ENCODE measurements at regions not wholly inside any gene's neighbourhood (a gene's known extent, or its start where the extent isn't known, plus 50 kb on each side); places are given as distances from the start of the nearest gene placed in this dataset.
A peak's percentile ranks its signal among the peaks of the same experiment; 100 is the strongest.

- Histone ChIP-seq H3K4me1 (replicated peaks in 1 of 2) (no peaks in the 10 kb centered on the region), H3K27ac (no peak overlapping the region), H3K4me3 (no peak overlapping the region)
- ATAC-seq (replicated peaks in 6 of 8) = peak in 7 of 8 experiments; percentile 46 to 86 (median 66)
- 0 to 60% (median 40%) methylated on average over 1 to 4 of the region's 4 CpGs for WGBS, 10 experiments
- in situ Hi-C loops (cut with MboI; ENCODE audit: low pct_unique_long_range_greater_than_20kb in 2 of 9, low sequenced_read_pairs in 9 of 9, unreplicated experiment in 9 of 9) = no loop called here
Observed at GRCh38 chr3:94234177-94234788, 171.4 kb downstream of the NSUN3 start.

GRCh38 chr3:94241986-94242385, 179.1 kb downstream of the NSUN3 start:
- 0 to 97% (median 52%) methylated on average over 2 to 3 of the region's 3 CpGs; no CpG with 5 or more reads in 4 of the 10 experiments for WGBS, 10 experiments

GRCh38 chr3:94246171-94246570, 183.3 kb downstream of the NSUN3 start:
- H3K27ac ChIP-seq = no peak overlapping the region
- WGBS, 10 experiments = 8 to 100% (median 45%) methylated on average over 1 to 4 of the region's 4 CpGs; no CpG with 5 or more reads in 2 of the 10 experiments
- H3K4me3 ChIP-seq = no peak overlapping the region
- no peaks in the 10 kb centered on the region for H3K4me1 ChIP-seq (replicated peaks in 1 of 2)
- ATAC-seq (replicated peaks in 6 of 8) = no peak
- in situ Hi-C loops (cut with MboI; ENCODE audit: low pct_unique_long_range_greater_than_20kb in 2 of 9, low sequenced_read_pairs in 9 of 9, unreplicated experiment in 9 of 9) = no loop called here

More at GRCh38 chr3:94241986-94242385, 179.1 kb downstream of the NSUN3 start:
- Histone ChIP-seq H3K4me3 (no peak overlapping the region), H3K4me1 (replicated peaks in 1 of 2) (no peaks in the 10 kb centered on the region), H3K27ac (no peak overlapping the region)
- ATAC-seq (replicated peaks in 6 of 8) = no peak
- in situ Hi-C loops (cut with MboI; ENCODE audit: low pct_unique_long_range_greater_than_20kb in 2 of 9, low sequenced_read_pairs in 9 of 9, unreplicated experiment in 9 of 9) = no loop called here

- peak in 2 of 8 experiments; percentile 53 to 61 for ATAC-seq (replicated peaks in 6 of 8)
- H3K27ac ChIP-seq = no peak overlapping the region
- H3K4me3 ChIP-seq = no peak overlapping the region
- H3K4me1 ChIP-seq (replicated peaks in 1 of 2) = no peaks in the 10 kb centered on the region
- in situ Hi-C loops (cut with MboI; ENCODE audit: low pct_unique_long_range_greater_than_20kb in 2 of 9, low sequenced_read_pairs in 9 of 9, unreplicated experiment in 9 of 9) = no loop called here
- 0 to 93% (median 75%) methylated on average over 1 of the region's 1 CpG; no CpG with 5 or more reads in 2 of the 10 experiments for WGBS, 10 experiments
Observed at GRCh38 chr3:94248042-94248441, 185.2 kb downstream of the NSUN3 start.

GRCh38 chr3:94249491-94250079, 186.7 kb downstream of the NSUN3 start:
- in situ Hi-C loops (cut with MboI; ENCODE audit: low pct_unique_long_range_greater_than_20kb in 2 of 9, low sequenced_read_pairs in 9 of 9, unreplicated experiment in 9 of 9) = no loop called here
- WGBS, 10 experiments = 11 to 86% (median 48%) methylated on average over 1 to 5 of the region's 5 CpGs
- H3K4me1 ChIP-seq (replicated peaks in 1 of 2) = no peaks in the 10 kb centered on the region
- no peak overlapping the region for H3K27ac ChIP-seq
- peak in 3 of 8 experiments; percentile 83 to 86 (median 84) for ATAC-seq (replicated peaks in 6 of 8)
- H3K4me3 ChIP-seq = no peak overlapping the region

GRCh38 chr3:94251566-94251965, 188.7 kb downstream of the NSUN3 start:
- 0 to 79% (median 33%) methylated on average over 1 of the region's 1 CpG; no CpG with 5 or more reads in 2 of the 10 experiments for WGBS, 10 experiments
- Histone ChIP-seq H3K4me1 (replicated peaks in 1 of 2) (no peaks in the 10 kb centered on the region), H3K27ac (no peak overlapping the region), H3K4me3 (no peak overlapping the region)
- in situ Hi-C loops (cut with MboI; ENCODE audit: low pct_unique_long_range_greater_than_20kb in 2 of 9, low sequenced_read_pairs in 9 of 9, unreplicated experiment in 9 of 9) = no loop called here
- ATAC-seq (replicated peaks in 6 of 8) = no peak

- H3K4me3 ChIP-seq = no peak overlapping the region
- peaks cover 2 to 3% of the 10 kb centered on the region in 2 donors for H3K4me1 ChIP-seq (replicated peaks in 1 of 2)
- H3K27ac ChIP-seq = no peak overlapping the region
- WGBS, 10 experiments = 0 to 89% (median 67%) methylated on average over 1 of the region's 1 CpG; no CpG with 5 or more reads in 3 of the 10 experiments
- in situ Hi-C loops (cut with MboI; ENCODE audit: low pct_unique_long_range_greater_than_20kb in 2 of 9, low sequenced_read_pairs in 9 of 9, unreplicated experiment in 9 of 9) = no loop called here
- ATAC-seq (replicated peaks in 6 of 8) = no peak
Observed at GRCh38 chr3:94252316-94252715, 189.5 kb downstream of the NSUN3 start.

GRCh38 chr3:94256888-94257813, 194.3 kb downstream of the NSUN3 start:
- Histone ChIP-seq H3K27ac (no peak overlapping the region), H3K4me1 (replicated peaks in 1 of 2) (peaks cover 4% of the 10 kb centered on the region in 2 donors), H3K4me3 (no peak overlapping the region)
- in situ Hi-C loops (cut with MboI; ENCODE audit: low pct_unique_long_range_greater_than_20kb in 2 of 9, low sequenced_read_pairs in 9 of 9, unreplicated experiment in 9 of 9) = no loop called here
- ATAC-seq (replicated peaks in 6 of 8) = peak in 1 of 8 experiments; percentile 21
- whole genome bisulfite sequencing, 10 experiments = 0 to 81% (median 56%) methylated on average over 1 to 5 of the region's 5 CpGs

GRCh38 chr3:94258851-94259250, 196.0 kb downstream of the NSUN3 start:
- Histone ChIP-seq H3K27ac (no peak overlapping the region), H3K4me1 (replicated peaks in 1 of 2) (peaks cover 4% of the 10 kb centered on the region in 2 donors), H3K4me3 (no peak overlapping the region)
- in situ Hi-C loops (cut with MboI; ENCODE audit: low pct_unique_long_range_greater_than_20kb in 2 of 9, low sequenced_read_pairs in 9 of 9, unreplicated experiment in 9 of 9) = no loop called here
- no peak for ATAC-seq (replicated peaks in 6 of 8)

GRCh38 chr3:94259291-94259690, 196.4 kb downstream of the NSUN3 start:
- Histone ChIP-seq H3K27ac (no peak overlapping the region), H3K4me3 (no peak overlapping the region), H3K4me1 (replicated peaks in 1 of 2) (peaks cover 4% of the 10 kb centered on the region in 2 donors)
- in situ Hi-C loops (cut with MboI; ENCODE audit: low pct_unique_long_range_greater_than_20kb in 2 of 9, low sequenced_read_pairs in 9 of 9, unreplicated experiment in 9 of 9) = no loop called here
- WGBS, 10 experiments = 0 to 100% (median 40%) methylated on average over 1 of the region's 1 CpG; no CpG with 5 or more reads in 7 of the 10 experiments
- no peak for ATAC-seq (replicated peaks in 6 of 8)

GRCh38 chr3:94269763-94270162, 206.9 kb downstream of the NSUN3 start:
- no peaks in the 10 kb centered on the region for H3K4me1 ChIP-seq (replicated peaks in 1 of 2)
- H3K27ac ChIP-seq = no peak overlapping the region
- H3K4me3 ChIP-seq = no peak overlapping the region
- ATAC-seq (replicated peaks in 6 of 8) = no peak
- 29 to 100% (median 75%) methylated on average over 1 to 2 of the region's 2 CpGs; no CpG with 5 or more reads in 3 of the 10 experiments for WGBS, 10 experiments
- in situ Hi-C loops (cut with MboI; ENCODE audit: low pct_unique_long_range_greater_than_20kb in 2 of 9, low sequenced_read_pairs in 9 of 9, unreplicated experiment in 9 of 9) = no loop called here

- WGBS, 10 experiments = 25 to 100% (median 74%) methylated on average over 1 of the region's 1 CpG; no CpG with 5 or more reads in 2 of the 10 experiments
- in situ Hi-C loops (cut with MboI; ENCODE audit: low pct_unique_long_range_greater_than_20kb in 2 of 9, low sequenced_read_pairs in 9 of 9, unreplicated experiment in 9 of 9) = no loop called here
- H3K4me1 ChIP-seq (replicated peaks in 1 of 2) = no peaks in the 10 kb centered on the region
- H3K27ac ChIP-seq = no peak overlapping the region
- H3K4me3 ChIP-seq = no peak overlapping the region
- ATAC-seq (replicated peaks in 6 of 8) = peak in 3 of 8 experiments; percentile 41 to 97 (median 88)
Observed at GRCh38 chr3:94272016-94272415, 209.2 kb downstream of the NSUN3 start.

GRCh38 chr3:94280958-94281357, 218.1 kb downstream of the NSUN3 start:
- peak in 3 of 8 experiments; percentile 45 to 98 (median 96) for ATAC-seq (replicated peaks in 6 of 8)
- 19 to 100% (median 83%) methylated on average over 1 to 4 of the region's 4 CpGs; no CpG with 5 or more reads in 3 of the 10 experiments for WGBS, 10 experiments
- in situ Hi-C loops (cut with MboI; ENCODE audit: low pct_unique_long_range_greater_than_20kb in 2 of 9, low sequenced_read_pairs in 9 of 9, unreplicated experiment in 9 of 9) = no loop called here
- Histone ChIP-seq H3K4me3 (no peak overlapping the region), H3K27ac (no peak overlapping the region), H3K4me1 (replicated peaks in 1 of 2) (no peaks in the 10 kb centered on the region)
